K562 (cell line): ENCODE measurements at regions not wholly inside any gene's neighbourhood (a gene's known extent, or its start where the extent isn't known, plus 50 kb on each side); places are given as distances from the start of the nearest gene placed in this dataset.

ENCODE experiments used
- ATAC-seq: fragments of 200-7000 bp; cut with Tn5 transposase; 3 replicates; pipeline ENCODE4 v1.9.1; 2020; ENCODE audit warnings: moderate library complexity
- BruUV-seq: library from RNA; stranded (reverse); fragments of 400-500 nt; replicated peaks from 2 replicates; lab custom pipeline; 2021; lab: Mats Ljungman, UMichigan
- CTCF ChIA-PET: fragments of 300-600 bp; formaldehyde crosslinking; extraction: SDS; loops from one replicate; lab custom pipeline; 2021; ENCODE audit warnings: low intra/inter-chr PET ratio; lab: Yijun Ruan, JAX
- POLR2A ChIA-PET: fragments of 300-600, 350-650 bp; sonication (Branson Sonifier 250); formaldehyde crosslinking; extraction: SDS; loops from one replicate; lab custom pipeline; 2021; ENCODE audit warnings: antibody characterized with exemption, inconsistent platforms; lab: Yijun Ruan, JAX
- DNase-seq, 4 experiments: peaks; one replicate each; pipeline versions ENCODE4 v3.0.0 to v3.0.0-alpha.2; 2011 to 2018; ENCODE audit warnings: low spot score in 3 of 4, mixed read lengths in 3 of 4; ENCODE audit errors: extremely low read depth in 1 of 4
- FAIRE-seq: peaks from 2 replicates; lab custom pipeline; 2011; peaks lifted over from hg19 to GRCh38; lab: Jason Lieb, UNC
- H2AFZ ChIP-seq: 2 replicates; pipeline ENCODE4 v1.6.0; 2011; ENCODE audit warnings: low read depth, low read length, control low read depth, inconsistent platforms
- H3K27ac ChIP-seq: fragments of 200-600 bp; 3 replicates; pipeline ENCODE4 v1.8.0; 2011; ENCODE audit warnings: low read depth, mild to moderate bottlenecking, control low read depth, inconsistent platforms, low read length, moderate library complexity, mixed read lengths; ENCODE audit errors: extremely low read depth
- H3K27me3 ChIP-seq, 2 experiments: fragments of 300-600 bp in 1 of 2; 2 replicates in 1 of 2; 3 replicates in 1 of 2; pipeline versions ENCODE4 v1.6.0 to v1.8.0; 2011; ENCODE audit warnings: inconsistent platforms in 2 of 2, low read length in 2 of 2, mild to moderate bottlenecking in 1 of 2, mixed read lengths in 1 of 2, moderate library complexity in 1 of 2; ENCODE audit not compliant: control insufficient read depth in 2 of 2, insufficient read depth in 2 of 2
- H3K36me3 ChIP-seq: fragments of 300-600 bp; 3 replicates; pipeline ENCODE4 v1.8.0; 2011; ENCODE audit warnings: mild to moderate bottlenecking, low read length, inconsistent platforms; ENCODE audit not compliant: control insufficient read depth, insufficient read depth
- H3K4me1 ChIP-seq, 2 experiments: fragments of 200-600 bp in 1 of 2; replicated peaks in 1 of 2; 2 replicates in 1 of 2; 3 replicates in 1 of 2; pipeline versions ENCODE4 v1.5.1 to v1.8.0; 2011; ENCODE audit warnings: inconsistent platforms in 2 of 2, low read length in 2 of 2, mild to moderate bottlenecking in 1 of 2, mixed read lengths in 1 of 2, moderate library complexity in 1 of 2; ENCODE audit not compliant: control insufficient read depth in 2 of 2, insufficient read depth in 2 of 2
- H3K4me2 ChIP-seq: 2 replicates; pipeline ENCODE4 v1.6.1; 2011; ENCODE audit warnings: low read length, control low read depth, inconsistent platforms, mixed read lengths; ENCODE audit not compliant: insufficient read depth
- H3K4me3 ChIP-seq: fragments of 200-600 bp; sonication (generic), shearing (Covaris generic); 2 replicates; pipeline ENCODE4 v1.5.1; 2016; ENCODE audit warnings: control low read depth, inconsistent platforms
- H3K79me2 ChIP-seq: fragments of 200-600 bp; 3 replicates; pipeline ENCODE4 v1.8.0; 2011; ENCODE audit warnings: low read length, inconsistent platforms; ENCODE audit not compliant: control insufficient read depth, insufficient read depth
- H3K9ac ChIP-seq, 2 experiments: 2 replicates each; pipeline versions ENCODE4 v1.6.0 to v1.6.1; 2011; ENCODE audit warnings: low read depth in 2 of 2, low read length in 2 of 2, control low read depth in 1 of 2, inconsistent platforms in 1 of 2, mild to moderate bottlenecking in 1 of 2, mixed read lengths in 1 of 2; ENCODE audit not compliant: insufficient read depth in 1 of 2
- H3K9me1 ChIP-seq: one replicate; pipeline ENCODE4 v1.6.0; 2011; ENCODE audit warnings: inconsistent platforms, mild to moderate bottlenecking, low read length, moderate library complexity; ENCODE audit not compliant: control insufficient read depth, insufficient read depth
- H3K9me3 ChIP-seq: replicated peaks from 2 replicates; pipeline ENCODE4 v1.5.1; 2011; ENCODE audit warnings: low read depth, low read length, inconsistent platforms; ENCODE audit not compliant: control insufficient read depth, insufficient read depth
- H4K20me1 ChIP-seq: replicated peaks from 2 replicates; pipeline ENCODE4 v1.6.1; 2011; ENCODE audit warnings: low read length, inconsistent platforms, mixed read lengths; ENCODE audit not compliant: control insufficient read depth, insufficient read depth
- CREBBP ChIP-seq: IDR thresholded peaks from one replicate; pipeline ENCODE4 v1.6.1; 2012; ENCODE audit warnings: low read depth, mild to moderate bottlenecking, control low read depth, inconsistent platforms, low read length
- NONO ChIP-seq, 2 experiments: fragments of 200-400 bp in 1 of 2; fragments of 450-650 bp in 1 of 2; formaldehyde crosslinking in 1 of 2; IDR thresholded peaks; 2 replicates each; pipeline ENCODE4 v1.6.1; 2017; ENCODE audit warnings: low read depth in 2 of 2, mild to moderate bottlenecking in 2 of 2, moderate library complexity in 2 of 2, low read length in 1 of 2
- SIN3A ChIP-seq, 2 experiments: fragments of 150-350 bp in 1 of 2; IDR thresholded peaks; 2 replicates each; pipeline ENCODE4 v1.6.1; 2011 to 2016; ENCODE audit warnings: borderline replicate concordance in 2 of 2, low read depth in 2 of 2, low read length in 2 of 2, mild to moderate bottlenecking in 2 of 2, moderate library complexity in 2 of 2; ENCODE audit not compliant: control insufficient read depth in 1 of 2
- ZNF318 ChIP-seq, 2 experiments: fragments of 450-650 bp; IDR thresholded peaks; 2 replicates each; pipeline ENCODE4 v1.6.1; 2016; ENCODE audit warnings: mild to moderate bottlenecking in 2 of 2, borderline replicate concordance in 1 of 2, low read depth in 1 of 2, moderate library complexity in 1 of 2
- WGBS: fragments of 100-300 bp; shearing (Covaris generic); methylation state at CpG from one replicate; pipeline ENCODE4 v1.1.6; 2016; ENCODE audit warnings: low coverage, mixed read lengths; ENCODE audit not compliant: insufficient coverage; ENCODE audit errors: missing lambda C conversion rate; 5-methylcytosine and 5-hydroxymethylcytosine counted together
- in situ Hi-C: fragments of 300-500 bp; cut with MboI; formaldehyde crosslinking; loops from 4 replicates; pipeline ENCODE4 v1.15.0; 2018; ENCODE audit warnings: inconsistent platforms, mixed read lengths
- intact Hi-C: fragments of 100-400 bp; cut with micrococcal nuclease; formaldehyde crosslinking; loops from 2 replicates; pipeline ENCODE4 v1.14.2; 2022

GRCh38 chr2:22817197-22817596, 567.8 kb upstream of the KLHL29 start (continued):
- no peak for TF ChIP-seq ZNF318 (IDR thresholded peaks at IDR 0.05; ENCODE audit: borderline replicate concordance in 1 of 2, low read depth in 1 of 2)

GRCh38 chr2:22821458-22821857, 563.5 kb upstream of the KLHL29 start:
- WGBS: 0% methylated on average over 2 of the region's 2 CpGs
- FAIRE-seq (no peak), DNase-seq (no peak), ATAC-seq (no peak)
- Histone ChIP-seq H3K9ac (no peak overlapping the region), H3K36me3 (no peaks in the 10 kb centered on the region), H3K4me2 (no peak overlapping the region), H3K79me2 (no peaks in the 10 kb centered on the region), H3K27me3 (no peaks in the 10 kb centered on the region), H4K20me1 (no peaks in the 10 kb centered on the region), H3K27ac (no peak overlapping the region), H2AFZ (no peak overlapping the region), H3K4me1 (no peaks in the 10 kb centered on the region), H3K9me1 (no peaks in the 10 kb centered on the region), H3K9me3 (no peaks in the 10 kb centered on the region), H3K4me3 (no peak overlapping the region)
- ChIA-PET CTCF (no interaction called here), POLR2A (no interaction called here)
- in situ Hi-C loops (no loop called here), intact Hi-C loops (no loop called here)
- BruUV-seq: no TSS peak
- TF ChIP-seq SIN3A (IDR thresholded peaks at IDR 0.05; ENCODE audit: borderline replicate concordance in 2 of 2, control insufficient read depth in 1 of 2, low read depth in 2 of 2, low read length in 2 of 2) (no peak), CREBBP (no peak), NONO (IDR thresholded peaks at IDR 0.05; ENCODE audit: low read depth in 2 of 2, low read length in 1 of 2) (no peak)
